ENCODE measurements at regions not wholly inside any gene's neighbourhood (a gene's known extent, or its start where the extent isn't known, plus 50 kb on each side); places are given as distances from the start of the nearest gene placed in this dataset.

- TF ChIP-seq POLR2A (IDR thresholded peaks at IDR 0.05; ENCODE audit: low read length) (no peak), GATA1 (IDR thresholded peaks at IDR 0.05; ENCODE audit: low read depth, low read length) (no peak)
Observed at GRCh38 chr5:57592236-57592635, 109.6 kb upstream of the ACTBL2 start.
